ENCODE measurements at regions not wholly inside any gene's neighbourhood (a gene's known extent, or its start where the extent isn't known, plus 50 kb on each side); places are given as distances from the start of the nearest gene placed in this dataset.

DNA sequence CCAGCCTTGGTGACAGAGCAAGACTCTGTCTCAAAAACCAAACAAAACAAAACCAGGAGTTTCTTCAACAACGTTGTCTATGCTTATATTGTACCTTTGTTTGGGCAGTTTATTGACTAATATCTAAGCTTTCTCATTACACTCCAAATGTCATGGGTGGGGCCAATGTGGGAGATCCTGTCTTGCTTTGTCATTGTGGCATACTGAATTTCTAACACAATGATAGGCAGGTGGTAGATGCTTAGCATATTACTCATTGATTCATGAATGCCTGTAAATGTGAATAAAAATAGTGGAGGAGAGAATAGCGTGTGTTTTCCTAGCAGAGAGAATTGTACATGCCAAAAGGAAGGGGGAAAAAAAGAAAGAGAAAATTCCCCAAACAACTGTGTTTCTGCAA lies 802.5 kb upstream of the EEF2KMT start:
- TF ChIP-seq SMC3 (IDR thresholded peaks at IDR 0.05; ENCODE audit: low read depth, low read length) = no peak
- CTCF ChIA-PET = no interaction called here

More for the DNA sequence above, 802.5 kb upstream of the EEF2KMT start:
- Histone ChIP-seq H3K36me3 (ENCODE audit: control insufficient read depth, insufficient read depth, low read length) (no peaks in the 10 kb centered on the region), H3K27ac (ENCODE audit: insufficient read depth, low read length) (no peak overlapping the region), H3K9me3 (ENCODE audit: control insufficient read depth, insufficient read depth, low read length) (peaks cover 19% of the 10 kb centered on the region), H3K4ac (ENCODE audit: low read depth, low read length) (no peak overlapping the region), H4K20me1 (ENCODE audit: insufficient read depth, low read length) (no peaks in the 10 kb centered on the region), H3K4me3 (ENCODE audit: insufficient read depth, low read depth, low read length) (no peak overlapping the region), H3K9ac (ENCODE audit: low read depth, low read length) (no peak overlapping the region), H2BK20ac (ENCODE audit: low read depth, low read length) (no peak overlapping the region), H3K79me1 (ENCODE audit: low read depth in 1 of 2, low read length in 2 of 2) (no peaks in the 10 kb centered on the region), H4K91ac (ENCODE audit: insufficient read depth, low read depth, low read length) (no peak overlapping the region), H3K14ac (replicated peaks; ENCODE audit: low read depth, low read length) (no peak overlapping the region), H2AK9ac (replicated peaks; ENCODE audit: low read depth, low read length, poor library complexity) (no peak overlapping the region), H3K4me1 (ENCODE audit: control insufficient read depth, insufficient read depth, low read length) (no peaks in the 10 kb centered on the region), H2AFZ (replicated peaks; ENCODE audit: low read length, poor library complexity) (no peak overlapping the region), H4K8ac (ENCODE audit: low read depth in 2 of 2, low read length in 2 of 2) (no peak overlapping the region), H3K18ac (ENCODE audit: low read depth, low read length) (no peak overlapping the region), H3K4me2 (ENCODE audit: low read depth, low read length) (no peak overlapping the region), H3K27me3 (ENCODE audit: control insufficient read depth, insufficient read depth, low read length) (no peaks in the 10 kb centered on the region), H3K56ac (ENCODE audit: extremely low read depth, insufficient read depth, low read length) (no peak overlapping the region), H2BK5ac (ENCODE audit: low read depth, low read length, poor library complexity, severe bottlenecking) (no peak overlapping the region), H2BK15ac (ENCODE audit: low read depth, low read length) (no peak overlapping the region), H2BK120ac (ENCODE audit: low read depth, low read length) (no peak overlapping the region), H3K9me1 (ENCODE audit: insufficient read depth, low read length) (no peaks in the 10 kb centered on the region), H2AK5ac (ENCODE audit: low read depth, low read length) (no peak overlapping the region), H3K23ac (ENCODE audit: low read depth, low read length) (no peak overlapping the region), H4K5ac (ENCODE audit: low read depth, low read length) (no peak overlapping the region)
- in situ Hi-C loops (cut with MboI; ENCODE audit: low sequenced_read_pairs) = no loop called here
- dilution Hi-C loops (cut with HindIII; ENCODE audit: low sequenced_read_pairs, unreplicated experiment) = no loop called here
- intact Hi-C loops (cut with micrococcal nuclease) = no loop called here
- POLR2A ChIA-PET (ENCODE audit: unreplicated experiment) = no interaction called here
- BruUV-seq (replicated peaks) = no TSS peak
- DNase-seq = no peak
- no CpG with 5 or more reads among the region's 2 CpGs for WGBS, 2 experiments (ENCODE audit: extremely low coverage in 2 of 2, insufficient read length in 1 of 2)
- no peak for ATAC-seq (ENCODE audit: low read depth)
